HUES64 (cell line): ENCODE measurements at regions not wholly inside any gene's neighbourhood (a gene's known extent, or its start where the extent isn't known, plus 50 kb on each side); places are given as distances from the start of the nearest gene placed in this dataset.

Experiments
- H3K27ac ChIP-seq: 2 replicates; pipeline ENCODE4 v1.7.0; 2013; ENCODE audit warnings: low read depth, low read length, inconsistent platforms
- H3K27me3 ChIP-seq: 2 replicates; pipeline ENCODE4 v1.6.1; 2013; ENCODE audit warnings: mild to moderate bottlenecking, low read length; ENCODE audit not compliant: insufficient read depth
- H3K36me3 ChIP-seq: 2 replicates; pipeline ENCODE4 v1.6.1; 2013; ENCODE audit warnings: mild to moderate bottlenecking, low read length; ENCODE audit not compliant: insufficient read depth
- H3K4me1 ChIP-seq: 2 replicates; pipeline ENCODE4 v1.6.1; 2013; ENCODE audit warnings: mild to moderate bottlenecking, low read length, moderate library complexity; ENCODE audit not compliant: insufficient read depth
- H3K4me3 ChIP-seq: 2 replicates; pipeline ENCODE4 v1.5.1; 2013; ENCODE audit warnings: mild to moderate bottlenecking, low read length, moderate library complexity
- H3K9ac ChIP-seq: 2 replicates; pipeline ENCODE4 v1.6.1; 2013; ENCODE audit warnings: mild to moderate bottlenecking, low read depth, low read length
- H3K9me3 ChIP-seq: 2 replicates; pipeline ENCODE4 v1.6.1; 2013; ENCODE audit warnings: low read depth, low read length; ENCODE audit not compliant: insufficient read depth
- WGBS: fragments of 150-250, 120-280 bp; methylation state at CpG from one replicate; pipeline ENCODE4 v1.1.7; 2013; ENCODE audit warnings: missing lambda C conversion rate; 5-methylcytosine and 5-hydroxymethylcytosine counted together

DNA sequence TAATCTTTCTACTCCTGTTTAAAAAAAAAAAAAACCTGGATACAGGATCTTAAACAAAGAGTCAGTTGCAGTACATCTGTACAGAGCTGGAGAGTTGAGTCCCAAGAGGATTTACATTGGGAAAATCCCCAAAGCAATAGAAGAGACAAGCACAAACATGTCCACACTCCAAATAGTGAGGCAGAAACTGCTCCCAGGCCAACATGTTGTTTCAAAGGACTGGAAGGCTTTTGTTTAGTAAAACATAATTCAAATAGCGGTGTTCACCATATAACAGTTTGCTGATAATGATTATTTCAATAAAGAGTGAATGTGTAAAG lies 425.4 kb downstream of the ADGRL2 start:
- Histone ChIP-seq H3K36me3 (no peaks in the 10 kb centered on the region), H3K27me3 (no peaks in the 10 kb centered on the region), H3K4me1 (no peaks in the 10 kb centered on the region), H3K9ac (no peak overlapping the region), H3K9me3 (no peaks in the 10 kb centered on the region), H3K4me3 (no peak overlapping the region), H3K27ac (no peak overlapping the region)
- WGBS = 100% methylated on average over 1 of the region's 1 CpG

DNA sequence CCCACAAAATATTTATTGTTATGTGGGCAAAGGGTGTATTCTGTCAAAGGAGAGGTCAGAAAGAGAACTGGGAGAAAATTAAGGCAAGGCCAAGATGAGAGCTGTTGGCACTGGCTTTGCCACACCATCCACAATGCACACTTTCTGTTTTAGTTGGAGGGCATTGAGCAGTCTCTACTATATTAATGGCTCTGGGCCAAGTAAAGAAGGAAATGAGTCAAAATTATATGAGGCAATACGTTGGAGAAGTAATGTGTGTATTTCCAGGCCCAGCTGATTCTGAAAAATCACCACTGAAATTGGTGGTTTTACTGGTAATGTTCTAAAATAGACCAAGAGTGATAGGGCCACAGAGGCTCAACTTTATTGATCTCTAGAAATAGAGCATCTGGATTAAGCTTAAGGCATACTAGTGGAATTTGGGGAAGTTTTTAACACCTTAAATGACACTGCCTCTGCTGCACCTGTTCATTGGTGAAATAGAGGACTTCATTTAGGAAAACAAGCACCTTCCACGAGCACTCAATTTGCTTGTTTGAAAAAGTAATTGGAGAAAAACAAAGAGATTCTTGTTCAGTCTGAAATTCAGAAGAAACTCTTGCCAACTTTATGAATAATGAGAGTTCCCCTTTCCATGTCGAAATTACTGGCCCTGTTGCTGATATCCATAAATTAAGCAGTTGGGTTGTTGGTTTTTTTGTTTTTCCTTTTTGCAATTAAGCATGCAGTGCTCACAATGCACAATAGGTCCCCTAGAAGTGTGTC lies 424.9 kb downstream of the ADGRL2 start:
- Histone ChIP-seq H3K9me3 (no peaks in the 10 kb centered on the region), H3K36me3 (no peaks in the 10 kb centered on the region), H3K9ac (no peak overlapping the region), H3K4me1 (no peaks in the 10 kb centered on the region), H3K27ac (no peak overlapping the region), H3K4me3 (no peak overlapping the region), H3K27me3 (no peaks in the 10 kb centered on the region)
- WGBS = 95% methylated on average over 3 of the region's 3 CpGs

DNA sequence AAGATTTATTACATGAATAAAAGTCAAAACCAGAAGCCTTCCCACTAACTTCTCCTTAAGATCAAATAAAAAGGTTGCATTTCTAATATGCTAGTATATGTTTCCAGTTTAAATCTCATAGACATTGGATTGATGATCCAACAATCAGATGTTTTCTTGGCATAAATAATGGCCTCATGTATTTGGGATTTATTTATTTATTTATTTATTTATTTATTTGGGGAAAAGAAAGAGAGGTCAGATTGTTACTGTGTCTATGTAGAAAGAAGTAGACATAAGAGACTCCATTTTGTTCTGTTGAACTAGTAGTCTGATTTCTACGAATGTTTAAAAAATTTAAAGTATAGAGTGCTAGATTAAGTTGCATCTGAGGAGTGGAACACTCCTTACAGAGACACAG lies 422.4 kb downstream of the ADGRL2 start:
- Histone ChIP-seq H3K9me3 (no peaks in the 10 kb centered on the region), H3K27ac (no peak overlapping the region), H3K27me3 (no peaks in the 10 kb centered on the region), H3K36me3 (no peaks in the 10 kb centered on the region), H3K9ac (no peak overlapping the region), H3K4me1 (no peaks in the 10 kb centered on the region), H3K4me3 (no peak overlapping the region)
- WGBS = 94% methylated on average over 1 of the region's 1 CpG

DNA sequence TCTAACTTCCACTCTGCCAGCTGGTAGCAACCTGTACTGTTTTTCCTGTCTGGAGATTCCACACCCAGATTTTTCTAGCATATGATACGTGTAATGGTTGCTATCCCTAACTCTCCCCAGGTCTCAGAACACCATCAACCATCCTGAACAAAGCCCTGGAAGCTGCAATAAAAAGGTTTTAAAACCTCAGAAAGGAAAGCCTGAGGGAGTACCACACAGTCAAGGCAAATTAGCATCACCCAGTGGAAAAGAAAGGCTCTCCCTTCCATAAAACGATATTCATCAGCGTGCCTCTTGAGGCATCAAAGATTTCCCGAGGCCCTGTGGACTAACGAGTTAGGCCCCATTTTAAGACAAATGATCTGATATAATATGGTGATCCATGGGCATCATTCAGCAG lies 421.0 kb downstream of the ADGRL2 start:
- 96% methylated on average over 5 of the region's 5 CpGs for WGBS
- Histone ChIP-seq H3K27me3 (no peaks in the 10 kb centered on the region), H3K4me3 (no peak overlapping the region), H3K9me3 (no peaks in the 10 kb centered on the region), H3K27ac (no peak overlapping the region), H3K4me1 (no peaks in the 10 kb centered on the region), H3K36me3 (no peaks in the 10 kb centered on the region), H3K9ac (no peak overlapping the region)

DNA sequence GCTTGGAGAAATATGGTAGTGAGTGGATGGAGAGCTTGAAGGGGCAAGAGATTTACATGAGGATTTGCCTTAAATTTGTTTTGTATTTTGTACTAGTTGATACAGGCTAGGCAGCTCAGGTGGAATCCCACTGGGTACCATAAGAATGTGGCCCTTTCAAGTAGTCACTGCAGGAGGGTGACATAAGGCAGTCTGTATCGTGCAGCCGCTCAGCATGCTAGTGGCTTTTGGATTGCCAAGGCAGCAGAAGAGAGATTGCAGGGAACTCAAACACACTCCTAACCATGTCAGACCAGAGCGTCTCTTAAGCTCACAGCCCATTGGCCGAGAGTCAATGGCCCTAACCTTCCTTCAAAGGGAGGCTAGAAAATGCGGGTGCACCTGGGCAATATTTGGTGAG lies 420.0 kb downstream of the ADGRL2 start:
- Histone ChIP-seq H3K27ac (no peak overlapping the region), H3K9ac (no peak overlapping the region), H3K9me3 (no peaks in the 10 kb centered on the region), H3K27me3 (no peaks in the 10 kb centered on the region), H3K4me3 (no peak overlapping the region), H3K36me3 (no peaks in the 10 kb centered on the region), H3K4me1 (no peaks in the 10 kb centered on the region)
- WGBS = 87% methylated on average over 5 of the region's 5 CpGs

GRCh38 chr1:82219841-82220240 lies 419.1 kb downstream of the ADGRL2 start:
- WGBS = 97% methylated on average over 3 of the region's 3 CpGs
- Histone ChIP-seq H3K9me3 (no peaks in the 10 kb centered on the region), H3K9ac (no peak overlapping the region), H3K36me3 (no peaks in the 10 kb centered on the region), H3K4me3 (no peak overlapping the region), H3K27ac (no peak overlapping the region), H3K4me1 (no peaks in the 10 kb centered on the region), H3K27me3 (no peaks in the 10 kb centered on the region)

GRCh38 chr1:82218846-82219245 lies 418.1 kb downstream of the ADGRL2 start:
- Histone ChIP-seq H3K27me3 (no peaks in the 10 kb centered on the region), H3K27ac (no peak overlapping the region), H3K9me3 (no peaks in the 10 kb centered on the region), H3K4me3 (no peak overlapping the region), H3K4me1 (no peaks in the 10 kb centered on the region), H3K9ac (no peak overlapping the region), H3K36me3 (no peaks in the 10 kb centered on the region)
- 92% methylated on average over 2 of the region's 2 CpGs for WGBS

DNA sequence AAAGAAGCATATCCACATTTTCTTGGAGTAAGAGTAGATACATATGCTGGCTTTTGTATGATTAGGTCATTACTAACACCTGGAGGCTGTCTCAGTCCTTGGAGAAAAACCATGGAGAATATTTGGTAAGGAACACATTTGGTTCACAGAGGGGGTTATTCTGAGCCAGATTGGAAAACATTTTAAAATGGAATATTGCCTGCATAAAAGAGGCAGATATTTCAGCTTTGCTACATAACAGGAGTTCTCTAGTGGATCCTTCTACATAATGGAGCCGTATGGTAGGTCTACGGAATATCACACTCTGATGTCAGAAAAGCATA lies 415.1 kb downstream of the ADGRL2 start:
- Histone ChIP-seq H3K36me3 (no peaks in the 10 kb centered on the region), H3K27ac (no peak overlapping the region), H3K4me1 (no peaks in the 10 kb centered on the region), H3K4me3 (no peak overlapping the region), H3K9me3 (no peaks in the 10 kb centered on the region), H3K27me3 (no peaks in the 10 kb centered on the region), H3K9ac (no peak overlapping the region)
- 100% methylated on average over 2 of the region's 2 CpGs for WGBS

DNA sequence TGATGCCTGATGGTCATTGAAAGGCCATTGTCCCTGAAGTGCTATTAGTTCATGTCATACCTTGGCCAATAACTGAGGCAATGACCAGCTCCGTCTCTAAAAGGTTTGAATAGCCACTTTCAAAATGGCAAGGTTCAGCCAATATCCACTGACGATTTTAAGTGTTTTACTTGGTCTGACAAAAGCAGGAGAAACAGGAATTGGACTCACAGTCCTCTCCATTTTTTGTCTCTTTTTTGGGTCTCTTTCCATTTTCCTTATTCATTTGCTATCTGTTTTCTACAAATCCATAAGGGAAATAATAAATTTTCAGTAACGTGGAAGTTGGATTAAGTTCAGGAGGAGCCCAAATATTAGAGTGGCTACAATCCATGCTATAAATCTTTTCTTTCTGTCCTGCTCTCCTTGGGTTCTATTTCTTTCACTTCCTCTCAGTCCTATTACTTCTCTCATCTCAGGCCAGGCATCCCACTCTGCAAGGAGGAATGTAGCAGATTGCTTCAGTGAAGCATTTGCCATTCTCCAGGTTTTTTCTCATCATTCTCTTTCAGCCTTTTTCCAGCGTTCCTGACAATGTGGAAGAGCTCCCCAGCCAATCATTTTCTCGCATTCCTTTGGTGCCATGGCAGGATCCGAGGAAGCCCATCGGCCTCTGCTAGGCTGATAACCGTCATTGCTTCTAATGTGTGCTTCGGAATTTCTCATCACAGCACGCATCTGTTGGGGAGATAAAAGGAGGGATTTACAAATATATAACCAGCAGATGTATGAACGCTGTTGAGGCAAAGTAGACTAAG lies 414.5 kb downstream of the ADGRL2 start:
- Histone ChIP-seq H3K27me3 (no peaks in the 10 kb centered on the region), H3K9ac (no peak overlapping the region), H3K36me3 (no peaks in the 10 kb centered on the region), H3K27ac (no peak overlapping the region), H3K9me3 (no peaks in the 10 kb centered on the region), H3K4me1 (no peaks in the 10 kb centered on the region), H3K4me3 (no peak overlapping the region)
- WGBS = 91% methylated on average over 11 of the region's 11 CpGs

DNA sequence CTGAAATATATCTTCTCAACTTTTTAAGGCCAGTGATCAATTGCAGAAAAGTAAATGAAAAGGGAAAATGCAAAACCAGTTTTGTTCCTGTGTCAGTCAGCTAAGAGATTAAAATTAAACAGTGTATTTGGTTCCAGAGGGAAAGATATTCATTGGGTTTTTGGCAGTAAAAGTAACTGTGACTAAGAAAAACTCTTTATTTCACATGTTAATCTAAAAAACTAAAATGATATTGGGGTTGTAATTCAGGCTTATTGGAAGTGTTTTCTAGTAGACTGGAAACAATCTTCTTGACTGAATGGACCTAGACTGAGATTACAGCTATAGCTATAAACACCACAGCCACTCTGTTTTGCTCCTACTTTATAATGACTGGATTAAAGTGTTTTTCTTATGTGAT lies 413.9 kb downstream of the ADGRL2 start:
- Histone ChIP-seq H3K4me3 (no peak overlapping the region), H3K27ac (no peak overlapping the region), H3K9me3 (no peaks in the 10 kb centered on the region), H3K27me3 (no peaks in the 10 kb centered on the region), H3K36me3 (no peaks in the 10 kb centered on the region), H3K4me1 (no peaks in the 10 kb centered on the region), H3K9ac (no peak overlapping the region)

- Histone ChIP-seq H3K4me3 (no peak overlapping the region), H3K27me3 (no peaks in the 10 kb centered on the region), H3K4me1 (peaks cover 7% of the 10 kb centered on the region), H3K9ac (no peak overlapping the region), H3K9me3 (no peaks in the 10 kb centered on the region), H3K36me3 (no peaks in the 10 kb centered on the region), H3K27ac (no peak overlapping the region)
- WGBS = 83% methylated on average over 1 of the region's 3 CpGs
These were observed 396.9 kb downstream of the ADGRL2 start for GRCh38 chr1:82197606-82198005.
